Spleen (tissue), 11 donors: ENCODE measurements at regions not wholly inside any gene's neighbourhood (a gene's known extent, or its start where the extent isn't known, plus 50 kb on each side); places are given as distances from the start of the nearest gene placed in this dataset.

Experiments used
- DNase-seq: peaks from one replicate; pipeline ENCODE4 v3.0.0-alpha.2; 2020
- H3K27ac ChIP-seq, 8 donors: fragments of 200-600 bp; sonication (generic) in 7 of 8; 1 replicate in 4 of 8; 2 replicates in 4 of 8; pipeline versions ENCODE4 v1.5.0 to v1.8.0; 2016 to 2021; ENCODE audit warnings: inconsistent platforms in 4 of 8, mild to moderate bottlenecking in 4 of 8, moderate library complexity in 1 of 8
- H3K27me3 ChIP-seq, 7 donors: fragments of 200-600 bp; sonication (generic) in 6 of 7; replicated peaks in 1 of 7; 1 replicate in 4 of 7; 2 replicates in 3 of 7; pipeline versions ENCODE4 v1.5.0 to v1.8.0; 2016 to 2021; ENCODE audit warnings: inconsistent platforms in 3 of 7, mild to moderate bottlenecking in 1 of 7
- H3K36me3 ChIP-seq, 6 donors: fragments of 200-600 bp; sonication (generic) in 5 of 6; 1 replicate in 4 of 6; 2 replicates in 2 of 6; pipeline versions ENCODE4 v1.5.0 to v1.8.0; 2016 to 2021; ENCODE audit warnings: inconsistent platforms in 2 of 6
- H3K4me1 ChIP-seq, 6 donors: fragments of 200-600 bp; sonication (generic) in 5 of 6; 1 replicate in 3 of 6; 2 replicates in 3 of 6; pipeline versions ENCODE4 v1.5.0 to v1.8.0; 2016 to 2021; ENCODE audit warnings: inconsistent platforms in 3 of 6
- H3K4me3 ChIP-seq, 8 donors: fragments of 200-600 bp; sonication (generic) in 7 of 8; 1 replicate in 4 of 8; 2 replicates in 4 of 8; pipeline versions ENCODE4 v1.5.0 to v1.8.0; 2016 to 2021; ENCODE audit warnings: inconsistent platforms in 4 of 8, mild to moderate bottlenecking in 4 of 8, moderate library complexity in 2 of 8
- H3K9me3 ChIP-seq, 8 donors: fragments of 200-600 bp; sonication (generic) in 7 of 8; 1 replicate in 4 of 8; 2 replicates in 4 of 8; pipeline versions ENCODE4 v1.5.0 to v1.8.0; 2016 to 2021; ENCODE audit warnings: inconsistent platforms in 4 of 8
- CTCF ChIP-seq, 11 experiments: fragments of 200-600 bp in 7 of 11; fragments of 450-650 bp in 4 of 11; sonication (generic) in 4 of 11; IDR thresholded peaks in 8 of 11; conservative IDR thresholded peaks in 3 of 11; 1 replicate in 7 of 11; 2 replicates in 4 of 11; pipeline versions ENCODE4 v1.4.0 to v1.8.0; 2016 to 2021; ENCODE audit warnings: antibody characterized with exemption in 11 of 11, inconsistent platforms in 4 of 11, mild to moderate bottlenecking in 1 of 11
- POLR2A ChIP-seq, 3 donors: fragments of 450-650 bp; IDR thresholded peaks; one replicate each; pipeline ENCODE4 v1.5.1; 2017; ENCODE audit warnings: antibody characterized with exemption in 3 of 3, mild to moderate bottlenecking in 1 of 3
- POLR2AphosphoS5 ChIP-seq, 3 donors: sonication (generic); formaldehyde crosslinking; IDR thresholded peaks; one replicate each; pipeline ENCODE4 v1.5.1; 2017; ENCODE audit warnings: antibody characterized with exemption in 3 of 3
- WGBS, 5 donors: extraction: QIAGEN DNeasy Blood & Tissue Kit in 3 of 5; methylation state at CpG; one replicate each; pipeline versions ENCODE4 v1.1.5 to v1.1.7; 2013 to 2018; 5-methylcytosine and 5-hydroxymethylcytosine counted together
- intact Hi-C: fragments of 100-400 bp; cut with DNase I; formaldehyde crosslinking; loops from one replicate; pipeline ENCODE4 v1.15.0; 2023; ENCODE audit warnings: low total_unique reads
- donor health status: healthy with polysubstance abuse.
- donor health status: DM: no; HTN: no; CAD: no; lungs with moderate emphysema.
- donor health status: DM: no; HTN: no; CAD: no.
- donor health status: Bipolar disorder and iron deficiency.
- donor health status: healthy.
- donor health status: DM: no; HTN: no; CAD: no.
- donor health status: DM: yes; HTN: yes; CAD: no.

DNA sequence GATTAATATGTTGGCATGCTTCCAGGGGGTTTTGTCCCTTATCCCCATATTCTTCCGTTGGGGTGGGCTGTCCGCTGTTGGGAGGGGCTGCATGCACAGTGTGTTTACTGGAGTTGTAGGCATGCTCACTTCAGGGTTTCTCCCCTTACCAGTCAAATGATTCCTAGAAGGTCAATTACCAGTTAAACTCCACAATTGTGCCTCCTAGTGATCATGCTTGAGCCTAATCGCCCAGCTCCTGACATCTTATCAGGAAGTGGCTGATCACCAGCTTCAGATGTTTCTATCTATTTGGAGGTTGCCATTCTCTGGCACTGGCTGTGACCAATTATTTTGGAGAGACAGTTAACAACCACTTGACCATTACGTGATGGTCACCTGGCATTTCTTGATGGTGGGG lies 1090.0 kb downstream of the SLITRK5 start:
- Histone ChIP-seq H3K4me3 (no peak overlapping the region), H3K27me3 (no peaks in the 10 kb centered on the region), H3K27ac (no peak overlapping the region), H3K36me3 (no peaks in the 10 kb centered on the region), H3K4me1 (no peaks in the 10 kb centered on the region), H3K9me3 (peaks cover 0 to 3% (median 0%) of the 10 kb centered on the region in 8 donors)
- intact Hi-C loops: no loop called here
- no peak for TF ChIP-seq POLR2AphosphoS5 (IDR thresholded peaks at IDR 0.05)
- TF ChIP-seq POLR2A (IDR thresholded peaks at IDR 0.05): no peak
- TF ChIP-seq CTCF (IDR thresholded peaks at IDR 0.05 in 8 of 11, conservative IDR thresholded peaks at IDR 0.05 in 3 of 11): no peak
- 75 to 88% (median 79%) methylated on average over 4 of the region's 4 CpGs for WGBS, 5 donors
- DNase-seq: no peak

DNA sequence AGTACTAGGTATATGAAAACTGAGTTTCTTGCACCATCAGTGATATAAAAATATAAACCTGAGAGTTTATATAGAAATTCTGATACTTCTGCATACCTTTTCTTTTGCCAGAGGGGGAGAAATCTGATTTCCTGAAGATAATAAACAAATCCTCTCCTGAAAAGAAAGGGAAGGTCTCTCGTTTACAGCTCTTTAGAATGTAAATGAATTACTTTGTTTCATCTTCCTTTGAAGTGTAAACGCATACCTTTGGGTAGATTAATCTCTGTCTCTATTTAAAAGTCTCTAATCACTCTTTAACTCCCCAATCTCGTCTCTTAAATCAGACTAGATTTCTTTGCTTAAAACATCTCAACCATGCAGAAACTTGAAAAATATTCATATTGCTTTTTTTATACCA lies 1092.9 kb downstream of the SLITRK5 start:
- TF ChIP-seq POLR2A (IDR thresholded peaks at IDR 0.05) (no peak), CTCF (IDR thresholded peaks at IDR 0.05 in 8 of 11, conservative IDR thresholded peaks at IDR 0.05 in 3 of 11) (no peak), POLR2AphosphoS5 (IDR thresholded peaks at IDR 0.05) (no peak)
- Histone ChIP-seq H3K27ac (no peak overlapping the region), H3K4me3 (no peak overlapping the region), H3K9me3 (peaks cover 0 to 3% (median 0%) of the 10 kb centered on the region in 8 donors), H3K36me3 (no peaks in the 10 kb centered on the region), H3K4me1 (no peaks in the 10 kb centered on the region), H3K27me3 (no peaks in the 10 kb centered on the region)
- 47 to 66% (median 56%) methylated on average over 3 of the region's 3 CpGs for WGBS, 5 donors
- intact Hi-C loops: no loop called here
- DNase-seq: no peak

GRCh38 chr13:88800505-88800904 lies 1129.3 kb downstream of the SLITRK5 start:
- Histone ChIP-seq H3K27me3 (no peaks in the 10 kb centered on the region), H3K9me3 (no peaks in the 10 kb centered on the region), H3K4me3 (no peak overlapping the region), H3K36me3 (no peaks in the 10 kb centered on the region), H3K27ac (no peak overlapping the region), H3K4me1 (no peaks in the 10 kb centered on the region)
- no peak for DNase-seq
- intact Hi-C loops: no loop called here
- TF ChIP-seq POLR2A (IDR thresholded peaks at IDR 0.05) (no peak), CTCF (IDR thresholded peaks at IDR 0.05 in 8 of 11, conservative IDR thresholded peaks at IDR 0.05 in 3 of 11) (no peak), POLR2AphosphoS5 (IDR thresholded peaks at IDR 0.05) (no peak)
- 73 to 94% (median 82%) methylated on average over 1 of the region's 1 CpG for WGBS, 5 donors

- Histone ChIP-seq H3K27ac (no peak overlapping the region), H3K4me1 (no peaks in the 10 kb centered on the region), H3K36me3 (no peaks in the 10 kb centered on the region), H3K27me3 (no peaks in the 10 kb centered on the region), H3K4me3 (no peak overlapping the region), H3K9me3 (no peaks in the 10 kb centered on the region)
- WGBS, 5 donors: 78 to 96% (median 87%) methylated on average over 1 of the region's 1 CpG
- no peak for DNase-seq
- TF ChIP-seq CTCF (IDR thresholded peaks at IDR 0.05 in 8 of 11, conservative IDR thresholded peaks at IDR 0.05 in 3 of 11) (no peak), POLR2A (IDR thresholded peaks at IDR 0.05) (no peak), POLR2AphosphoS5 (IDR thresholded peaks at IDR 0.05) (no peak)
- intact Hi-C loops: no loop called here
Observed at GRCh38 chr13:88801361-88801760, 1130.2 kb downstream of the SLITRK5 start.
